ENCODE measurements at regions not wholly inside any gene's neighbourhood (a gene's known extent, or its start where the extent isn't known, plus 50 kb on each side); places are given as distances from the start of the nearest gene placed in this dataset.

DNA sequence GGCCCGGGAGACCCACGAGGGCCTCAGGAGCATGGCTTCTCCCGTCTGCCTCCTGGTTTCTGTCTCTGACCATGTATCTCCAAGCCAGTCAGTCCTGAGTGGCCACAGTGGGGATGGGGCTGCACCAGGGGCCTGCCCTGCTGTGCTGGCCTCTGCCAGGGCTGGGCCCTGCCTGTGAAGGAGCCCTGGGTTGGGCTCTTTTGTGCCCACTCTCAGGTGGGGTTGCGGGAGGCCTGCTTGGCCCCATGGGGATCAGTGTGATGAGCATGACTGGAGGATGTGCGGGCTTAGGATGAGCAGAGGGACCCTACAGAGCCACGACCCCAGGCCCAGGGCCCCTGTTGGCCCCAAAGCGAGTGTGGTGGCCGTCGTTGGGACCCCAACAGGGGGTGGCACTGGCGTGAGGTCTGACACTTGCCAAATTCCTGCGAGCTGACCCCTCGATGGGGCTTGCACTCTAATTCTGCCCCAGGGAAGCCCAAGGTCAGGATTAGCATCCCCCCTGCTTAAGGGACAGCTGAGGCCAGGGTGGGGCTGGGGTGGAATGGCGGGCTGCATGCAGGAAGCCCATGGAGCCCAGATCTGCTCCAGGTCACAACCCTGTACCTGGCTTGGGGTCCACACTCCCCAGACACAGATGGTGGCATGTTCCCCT lies 90.0 kb upstream of the BHLHE23 start:
- no peak for TF ChIP-seq POLR2A (IDR thresholded peaks at IDR 0.05; ENCODE audit: low read depth, low read length)
- no peak for TF ChIP-seq POLR2AphosphoS5 (IDR thresholded peaks at IDR 0.05; ENCODE audit: low read depth, low read length)
- TF ChIP-seq TAF1 (IDR thresholded peaks at IDR 0.05; ENCODE audit: borderline replicate concordance, low read depth, low read length) = no peak
